Keratinocyte (primary cell): ENCODE measurements at regions not wholly inside any gene's neighbourhood (a gene's known extent, or its start where the extent isn't known, plus 50 kb on each side); places are given as distances from the start of the nearest gene placed in this dataset.

Experiments
- DNase-seq: peaks from one replicate; pipeline ENCODE4 v3.0.0-alpha.2; 2011; ENCODE audit warnings: low read depth, missing footprints, low spot score
- FAIRE-seq: peaks from 2 replicates; lab custom pipeline; 2011; peaks lifted over from hg19 to GRCh38; lab: Jason Lieb, UNC
- H2AFZ ChIP-seq: 2 replicates; pipeline ENCODE4 v1.6.0; 2012; ENCODE audit warnings: low read length, control low read depth, inconsistent platforms; ENCODE audit not compliant: control insufficient read depth
- H3K27ac ChIP-seq: 2 replicates; pipeline ENCODE4 v1.5.1; 2011; ENCODE audit warnings: low read length; ENCODE audit not compliant: control insufficient read depth, insufficient read depth
- H3K27me3 ChIP-seq: 3 replicates; pipeline ENCODE4 v1.6.0; 2011; ENCODE audit warnings: low read length; ENCODE audit not compliant: control insufficient read depth, insufficient read depth; ENCODE audit errors: extremely low read depth
- H3K36me3 ChIP-seq, 2 experiments: 2 replicates in 1 of 2; 3 replicates in 1 of 2; pipeline ENCODE4 v1.5.1; 2011; ENCODE audit warnings: low read length in 2 of 2, mild to moderate bottlenecking in 1 of 2; ENCODE audit not compliant: control insufficient read depth in 2 of 2, insufficient read depth in 2 of 2; ENCODE audit errors: extremely low read depth in 1 of 2
- H3K4me1 ChIP-seq: 3 replicates; pipeline ENCODE4 v1.5.1; 2011; ENCODE audit warnings: low read length; ENCODE audit not compliant: control insufficient read depth, insufficient read depth; ENCODE audit errors: extremely low read depth
- H3K4me2 ChIP-seq: 3 replicates; pipeline ENCODE4 v1.6.0; 2011; ENCODE audit warnings: low read depth, low read length; ENCODE audit not compliant: control insufficient read depth, insufficient read depth; ENCODE audit errors: extremely low read depth
- H3K4me3 ChIP-seq, 3 experiments: fragments of 200-600 bp in 1 of 3; sonication (generic) in 1 of 3; 2 replicates in 2 of 3; 3 replicates in 1 of 3; pipeline ENCODE4 v1.5.1; 2011 to 2016; ENCODE audit warnings: low read length in 3 of 3, mild to moderate bottlenecking in 3 of 3, control low read depth in 2 of 3, inconsistent platforms in 1 of 3, low read depth in 1 of 3, mixed read lengths in 1 of 3, mixed run types in 1 of 3, moderate library complexity in 1 of 3; ENCODE audit not compliant: control insufficient read depth in 2 of 3, insufficient read depth in 2 of 3; ENCODE audit errors: extremely low read depth in 1 of 3
- H3K79me2 ChIP-seq: 2 replicates; pipeline ENCODE4 v1.6.0; 2012; ENCODE audit warnings: low read length; ENCODE audit not compliant: control insufficient read depth, insufficient read depth
- H3K9ac ChIP-seq: 3 replicates; pipeline ENCODE4 v1.6.0; 2011; ENCODE audit warnings: low read length; ENCODE audit not compliant: control insufficient read depth, insufficient read depth; ENCODE audit errors: extremely low read depth
- H3K9me1 ChIP-seq: 3 replicates; pipeline ENCODE4 v1.6.0; 2011; ENCODE audit warnings: low read length; ENCODE audit not compliant: control insufficient read depth, insufficient read depth; ENCODE audit errors: extremely low read depth
- H3K9me3 ChIP-seq: 2 replicates; pipeline ENCODE4 v1.5.1; 2012; ENCODE audit warnings: low read depth, low read length; ENCODE audit not compliant: control insufficient read depth
- H4K20me1 ChIP-seq: 3 replicates; pipeline ENCODE4 v1.6.0; 2011; ENCODE audit warnings: low read length; ENCODE audit not compliant: control insufficient read depth, insufficient read depth; ENCODE audit errors: extremely low read depth
- CTCF ChIP-seq, 3 experiments: IDR thresholded peaks in 1 of 3; conservative IDR thresholded peaks in 1 of 3; optimal IDR thresholded peaks in 1 of 3; 2 replicates in 2 of 3; 3 replicates in 1 of 3; pipeline versions ENCODE3 to v1.5.1; 2011; ENCODE audit warnings: low read length in 3 of 3, mild to moderate bottlenecking in 3 of 3, moderate library complexity in 2 of 3, control low read depth in 1 of 3, inconsistent platforms in 1 of 3; ENCODE audit not compliant: insufficient read depth in 2 of 3; ENCODE audit errors: extremely low read depth in 1 of 3
- EZH2 ChIP-seq: IDR thresholded peaks from one replicate; pipeline ENCODE4 v1.6.1; 2012; ENCODE audit warnings: inconsistent platforms, mild to moderate bottlenecking, low read length, moderate library complexity
- dilution Hi-C: fragments of 300-500 bp; cut with MboI; formaldehyde crosslinking; loops from one replicate; pipeline ENCODE4 v1.7.0; 2020; ENCODE audit warnings: low sequenced_read_pairs; ENCODE audit not compliant: extremely low pct_ligation_motif_present

DNA sequence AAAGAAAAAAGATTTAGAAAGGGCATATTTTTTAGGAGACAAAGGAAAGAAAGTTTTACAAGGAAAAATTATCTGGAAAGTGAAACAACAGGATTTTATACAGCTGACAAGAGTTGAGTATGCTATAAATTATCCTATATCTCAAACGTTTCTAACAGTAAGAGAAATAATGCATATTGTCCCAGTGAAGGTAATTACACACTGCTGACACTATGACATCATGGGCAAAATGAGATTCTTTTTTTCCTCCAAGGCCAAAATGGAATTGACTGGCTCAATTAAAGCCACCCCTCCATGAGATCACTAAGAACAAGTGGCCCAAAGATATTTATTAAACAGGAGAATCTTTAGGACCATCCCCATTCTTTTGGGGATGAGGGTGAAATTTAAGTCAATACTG, 72.0 kb upstream of the CDIN1 start:
- dilution Hi-C loops: no loop called here
- no peaks in the 10 kb centered on the region for H3K79me2 ChIP-seq
- no peak for DNase-seq

GRCh38 chr15:36511594-36511993, 67.8 kb upstream of the CDIN1 start:
- DNase-seq (no peak), FAIRE-seq (no peak)
- no peak overlapping the region for H3K27ac ChIP-seq
- H2AFZ ChIP-seq: no peak overlapping the region
- H3K9ac ChIP-seq: no peak overlapping the region
- H3K36me3 ChIP-seq: no peaks in the 10 kb centered on the region
- H3K4me2 ChIP-seq: no peak overlapping the region
- dilution Hi-C loops: no loop called here
- H3K4me3 ChIP-seq: no peak overlapping the region
- no peaks in the 10 kb centered on the region for H3K79me2 ChIP-seq
- no peaks in the 10 kb centered on the region for H3K4me1 ChIP-seq
- no peaks in the 10 kb centered on the region for H3K27me3 ChIP-seq
- H3K9me1 ChIP-seq: no peaks in the 10 kb centered on the region
- no peaks in the 10 kb centered on the region for H3K9me3 ChIP-seq
- no peaks in the 10 kb centered on the region for H4K20me1 ChIP-seq
- no peak for TF ChIP-seq CTCF (optimal IDR thresholded peaks at IDR 0.05 in 1 of 3, IDR thresholded peaks at IDR 0.05 in 1 of 3, conservative IDR thresholded peaks at IDR 0.05 in 1 of 3; ENCODE audit: extremely low read depth in 1 of 3, insufficient read depth in 2 of 3, low read length in 3 of 3)
- no peak for TF ChIP-seq EZH2

More for the DNA sequence above, 72.0 kb upstream of the CDIN1 start:
- Histone ChIP-seq H3K36me3 (no peaks in the 10 kb centered on the region), H3K9me1 (no peaks in the 10 kb centered on the region), H4K20me1 (no peaks in the 10 kb centered on the region), H2AFZ (no peak overlapping the region), H3K9ac (no peak overlapping the region), H3K27me3 (no peaks in the 10 kb centered on the region), H3K9me3 (no peaks in the 10 kb centered on the region), H3K4me1 (no peaks in the 10 kb centered on the region), H3K4me3 (no peak overlapping the region), H3K4me2 (no peak overlapping the region), H3K27ac (no peak overlapping the region)
- no peak for TF ChIP-seq CTCF (optimal IDR thresholded peaks at IDR 0.05 in 1 of 3, IDR thresholded peaks at IDR 0.05 in 1 of 3, conservative IDR thresholded peaks at IDR 0.05 in 1 of 3; ENCODE audit: extremely low read depth in 1 of 3, insufficient read depth in 2 of 3, low read length in 3 of 3)
- FAIRE-seq: no peak
